SK-N-MC (cell line): ENCODE measurements at regions not wholly inside any gene's neighbourhood (a gene's known extent, or its start where the extent isn't known, plus 50 kb on each side); places are given as distances from the start of the nearest gene placed in this dataset.

Experiments used
- DNase-seq: peaks from one replicate; pipeline ENCODE4 v3.0.0-alpha.2; 2011; ENCODE audit warnings: low read depth, low spot score
- H3K27ac ChIP-seq: fragments of 200-600 bp; sonication (generic); 2 replicates; pipeline ENCODE4 v1.5.1; 2016; ENCODE audit warnings: mixed run types
- H3K36me3 ChIP-seq: fragments of 200-600 bp; sonication (generic); 2 replicates; pipeline ENCODE4 v1.6.1; 2017; ENCODE audit warnings: antibody characterized with exemption, low read length, mixed read lengths; ENCODE audit not compliant: insufficient read depth
- H3K4me3 ChIP-seq: fragments of 200-600 bp; sonication (generic); 2 replicates; pipeline ENCODE4 v1.5.1; 2016
- H3K9ac ChIP-seq: fragments of 200-600 bp; sonication (generic); 2 replicates; pipeline ENCODE4 v1.8.0; 2017; ENCODE audit warnings: mixed run types, mixed read lengths; ENCODE audit not compliant: insufficient read length
- H3K9me3 ChIP-seq: fragments of 200-600 bp; sonication (generic); 2 replicates; pipeline ENCODE4 v1.6.1; 2017; ENCODE audit warnings: low read depth, mild to moderate bottlenecking, antibody characterized with exemption, low read length, moderate library complexity, mixed read lengths
- EZH2 ChIP-seq: fragments of 200-600 bp; sonication (generic); IDR thresholded peaks from one replicate; pipeline ENCODE4 v1.6.1; 2017; ENCODE audit warnings: antibody characterized with exemption
- FOXP2 ChIP-seq: optimal IDR thresholded peaks from 2 replicates; pipeline ENCODE3; 2011; ENCODE audit warnings: mild to moderate bottlenecking, moderate library complexity; ENCODE audit not compliant: insufficient read depth; ENCODE audit errors: extremely low read length, control extremely low read depth
- POLR2AphosphoS5 ChIP-seq: IDR thresholded peaks from 2 replicates; pipeline ENCODE4 v1.6.1; 2012; ENCODE audit warnings: mild to moderate bottlenecking, low read depth, low read length, borderline replicate concordance

DNA sequence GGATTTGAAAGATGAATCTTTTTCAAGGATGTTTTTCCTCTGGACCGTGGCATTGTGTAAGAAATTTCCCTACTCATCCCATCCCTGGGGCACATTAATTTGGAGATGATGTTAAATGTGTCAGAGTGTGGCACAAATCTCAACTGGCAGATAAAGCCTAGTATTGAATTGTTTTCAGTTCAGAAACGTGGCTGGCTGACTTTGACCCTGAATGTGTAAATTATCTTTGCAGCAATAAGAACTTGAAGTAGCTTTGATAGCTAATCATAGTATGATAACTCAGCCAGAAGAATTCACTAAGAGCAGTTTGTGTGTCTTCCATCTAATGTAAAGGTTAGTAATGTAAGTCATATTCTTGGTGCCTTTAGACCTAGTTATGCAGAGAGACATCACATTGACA is 238.4 kb upstream of the DMRT1 start:
- H3K27ac ChIP-seq: no peak overlapping the region
- no peaks in the 10 kb centered on the region for H3K36me3 ChIP-seq

DNA sequence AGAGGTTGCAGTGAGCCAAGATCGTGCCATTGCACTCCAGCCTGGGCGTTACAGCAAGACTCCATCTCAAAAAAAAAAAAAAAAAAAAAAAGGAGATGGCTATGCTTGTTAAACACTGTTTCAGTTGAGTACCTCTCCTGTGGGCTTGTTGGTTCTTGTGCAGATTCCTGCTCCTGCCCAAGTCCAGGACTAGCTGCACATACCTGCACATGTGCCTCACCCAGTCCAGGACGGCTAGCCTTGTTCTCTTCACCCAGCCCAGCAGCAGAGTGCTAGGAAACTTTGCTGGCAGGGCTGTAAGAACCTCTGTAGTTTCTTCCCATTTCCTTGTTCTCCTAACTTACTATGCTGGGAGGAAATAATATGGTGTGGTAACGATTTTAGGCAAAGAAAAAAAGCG is 234.1 kb upstream of the DMRT1 start:
- TF ChIP-seq FOXP2 (no peak), EZH2 (no peak), POLR2AphosphoS5 (no peak)
- Histone ChIP-seq H3K9me3 (no peaks in the 10 kb centered on the region), H3K9ac (no peak overlapping the region), H3K36me3 (no peaks in the 10 kb centered on the region), H3K4me3 (no peak overlapping the region), H3K27ac (no peak overlapping the region)
- no peak for DNase-seq

More for the DNA sequence above, 238.4 kb upstream of the DMRT1 start:
- no peak for DNase-seq
- Histone ChIP-seq H3K9me3 (no peaks in the 10 kb centered on the region), H3K4me3 (no peak overlapping the region), H3K9ac (no peak overlapping the region)
- TF ChIP-seq FOXP2: no peak
- TF ChIP-seq POLR2AphosphoS5: no peak
- TF ChIP-seq EZH2: no peak

DNA sequence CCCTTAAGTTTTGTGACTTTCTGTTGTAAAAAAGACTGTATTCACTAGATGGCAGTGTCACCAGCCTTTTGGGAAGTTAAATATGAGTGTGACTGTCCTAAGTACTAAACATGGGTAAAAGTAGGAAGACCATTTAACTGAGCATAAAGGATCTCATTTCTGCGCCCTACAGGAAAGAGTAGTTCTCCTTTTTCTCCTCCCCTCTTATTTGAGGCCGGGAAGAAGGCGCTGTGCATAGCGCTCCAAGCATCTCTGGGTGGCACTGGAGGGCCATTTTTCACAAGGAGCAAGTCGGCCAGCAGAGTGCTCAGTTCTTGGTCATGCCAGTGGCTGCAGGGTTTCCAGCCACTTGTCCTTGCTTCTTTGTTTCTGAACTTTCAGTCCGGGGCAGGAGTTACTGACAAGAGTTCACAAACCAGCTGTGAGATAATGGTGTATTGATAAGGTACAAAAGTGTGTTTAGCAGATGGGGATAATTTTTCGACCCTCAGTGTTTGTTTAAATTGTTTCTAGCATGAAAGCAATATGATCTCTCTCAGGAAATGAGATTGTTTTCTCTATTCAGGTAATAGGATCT is 227.6 kb upstream of the DMRT1 start:
- TF ChIP-seq POLR2AphosphoS5: no peak
- TF ChIP-seq FOXP2: no peak
- TF ChIP-seq EZH2: no peak
- DNase-seq: peak; percentile 53

DNA sequence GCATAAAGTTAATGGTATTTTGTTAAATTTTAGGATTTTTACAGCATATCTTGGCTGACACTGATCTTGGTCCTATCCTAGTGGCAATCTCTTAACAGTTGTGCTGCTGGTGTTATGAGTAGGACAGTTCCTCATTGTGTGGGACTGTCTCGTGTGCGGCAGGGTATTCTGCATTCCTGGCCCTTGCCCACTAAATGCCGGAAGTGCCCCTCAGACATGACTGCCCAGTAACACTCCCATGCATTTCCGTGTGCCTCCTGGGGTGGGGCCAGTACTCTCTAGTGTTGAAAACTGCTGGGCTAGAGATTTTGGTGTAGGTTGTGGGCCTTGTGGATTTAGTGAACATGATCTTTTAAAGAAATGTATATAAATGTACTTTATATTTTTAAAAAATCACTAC is 227.1 kb upstream of the DMRT1 start:
- no peaks in the 10 kb centered on the region for H3K9me3 ChIP-seq
- TF ChIP-seq FOXP2 (no peak), EZH2 (no peak), POLR2AphosphoS5 (no peak)
- no peaks in the 10 kb centered on the region for H3K36me3 ChIP-seq
- DNase-seq: no peak
- H3K4me3 ChIP-seq: no peak overlapping the region
- no peak overlapping the region for H3K9ac ChIP-seq
- H3K27ac ChIP-seq: no peak overlapping the region

More for the DNA sequence above, 227.6 kb upstream of the DMRT1 start:
- no peak overlapping the region for H3K27ac ChIP-seq
- no peak overlapping the region for H3K4me3 ChIP-seq
- no peaks in the 10 kb centered on the region for H3K36me3 ChIP-seq
- no peak overlapping the region for H3K9ac ChIP-seq
- no peaks in the 10 kb centered on the region for H3K9me3 ChIP-seq

DNA sequence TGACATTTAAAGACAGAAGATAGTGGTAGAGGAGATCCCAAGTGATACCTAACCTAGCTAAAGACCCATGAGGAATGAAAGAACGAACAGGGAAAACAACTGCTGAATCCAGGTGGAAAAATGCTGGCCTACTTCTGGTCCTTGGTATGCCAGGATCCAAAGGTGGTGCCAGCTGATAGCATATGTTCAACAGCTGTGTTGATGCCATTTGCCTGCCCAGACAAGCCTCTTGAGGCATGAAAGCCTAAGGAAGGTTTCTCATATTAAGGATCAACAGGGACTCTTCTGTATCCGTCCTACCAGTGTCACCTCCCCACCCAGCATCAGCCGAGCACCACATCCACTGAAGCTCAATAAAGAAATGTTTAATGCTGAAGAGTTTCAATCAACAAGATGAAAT is 225.7 kb upstream of the DMRT1 start:
- TF ChIP-seq FOXP2: no peak
- no peak for TF ChIP-seq POLR2AphosphoS5
- no peak for TF ChIP-seq EZH2
- H3K27ac ChIP-seq: no peak overlapping the region
- no peaks in the 10 kb centered on the region for H3K9me3 ChIP-seq
- no peak for DNase-seq
- no peak overlapping the region for H3K9ac ChIP-seq
- no peaks in the 10 kb centered on the region for H3K36me3 ChIP-seq
- no peak overlapping the region for H3K4me3 ChIP-seq

DNA sequence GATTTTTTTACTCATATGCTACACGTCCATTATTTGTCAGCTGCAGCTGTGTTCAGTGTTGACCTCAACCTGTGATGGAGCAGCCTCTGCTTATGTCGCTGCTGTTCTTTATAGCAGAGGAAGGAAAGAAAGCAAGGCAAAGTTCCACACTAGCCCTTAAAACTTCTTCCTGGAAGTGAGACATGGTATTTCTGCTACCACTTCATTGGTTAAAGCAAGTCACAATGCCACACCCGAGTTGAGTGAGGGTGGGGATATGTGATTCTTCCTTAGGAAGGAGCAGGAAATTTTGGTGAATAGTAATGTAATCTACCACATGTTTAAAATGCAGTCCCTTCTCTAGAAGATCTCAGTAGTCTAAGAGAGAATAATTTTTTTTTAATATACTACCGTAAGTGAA is 224.8 kb upstream of the DMRT1 start:
- no peak for DNase-seq
- Histone ChIP-seq H3K9me3 (no peaks in the 10 kb centered on the region), H3K27ac (no peak overlapping the region), H3K36me3 (no peaks in the 10 kb centered on the region), H3K4me3 (no peak overlapping the region), H3K9ac (no peak overlapping the region)
- TF ChIP-seq FOXP2 (no peak), POLR2AphosphoS5 (no peak), EZH2 (no peak)

DNA sequence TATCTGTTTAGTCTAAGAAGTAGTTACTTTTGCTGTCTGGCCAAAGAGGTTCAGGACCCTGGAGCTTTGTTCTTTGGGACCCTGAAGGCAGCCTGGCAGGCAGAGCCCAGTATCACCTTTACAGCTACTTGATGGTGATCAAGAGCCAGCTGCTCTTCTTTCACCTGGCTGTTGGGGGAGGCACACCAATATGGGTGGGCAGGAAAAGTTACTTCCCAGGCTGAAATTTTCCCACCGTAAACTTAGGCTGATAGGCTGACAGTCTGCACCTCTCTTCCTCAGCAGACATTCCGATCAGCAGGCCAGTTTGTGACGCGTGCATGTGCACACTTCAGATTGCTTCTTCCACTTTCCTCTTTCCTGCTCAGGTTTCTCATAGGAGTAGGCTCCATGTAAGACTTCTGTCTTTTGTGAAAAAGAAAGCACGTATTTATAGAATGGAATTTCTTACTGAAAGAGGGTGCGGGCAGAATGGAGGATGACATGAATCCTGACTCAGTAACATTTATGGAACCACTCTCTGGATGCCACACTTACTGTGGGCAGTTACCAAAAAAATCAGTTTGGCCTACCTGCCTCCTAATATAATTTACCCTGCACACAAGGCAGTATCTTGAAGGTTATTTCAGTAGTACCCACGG is 223.9 kb upstream of the DMRT1 start:
- H3K27ac ChIP-seq: no peak overlapping the region
- no peak for DNase-seq
- H3K9me3 ChIP-seq: no peaks in the 10 kb centered on the region
- H3K9ac ChIP-seq: no peak overlapping the region
- TF ChIP-seq EZH2 (no peak), POLR2AphosphoS5 (no peak), FOXP2 (no peak)
- no peaks in the 10 kb centered on the region for H3K36me3 ChIP-seq
- H3K4me3 ChIP-seq: no peak overlapping the region

DNA sequence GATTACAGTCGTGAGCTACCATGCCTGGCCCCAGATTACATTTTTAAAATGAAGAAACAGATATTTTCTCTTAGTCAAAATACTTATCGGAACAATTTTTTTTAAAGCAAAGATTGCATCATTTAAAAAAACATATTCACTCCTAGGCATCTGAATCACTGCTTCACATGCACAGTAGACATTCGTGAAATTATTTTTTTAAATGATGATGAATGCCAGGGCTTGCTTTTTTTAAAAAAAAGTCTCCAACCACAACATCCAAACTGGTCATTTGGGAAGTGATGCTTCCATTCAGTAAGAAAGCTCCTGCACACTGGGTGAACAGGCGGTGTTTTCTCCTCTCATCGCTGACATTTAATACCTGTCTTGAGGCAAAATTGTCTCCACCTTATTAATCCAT is 223.0 kb upstream of the DMRT1 start:
- H3K36me3 ChIP-seq: no peaks in the 10 kb centered on the region
- no peak for TF ChIP-seq FOXP2
- TF ChIP-seq EZH2: no peak
- no peak for TF ChIP-seq POLR2AphosphoS5
- H3K27ac ChIP-seq: no peak overlapping the region
- no peaks in the 10 kb centered on the region for H3K9me3 ChIP-seq
- no peak overlapping the region for H3K4me3 ChIP-seq
- no peak overlapping the region for H3K9ac ChIP-seq
- DNase-seq: no peak
